HEK293T (cell line): ENCODE measurements at regions not wholly inside any gene's neighbourhood (a gene's known extent, or its start where the extent isn't known, plus 50 kb on each side); places are given as distances from the start of the nearest gene placed in this dataset.

Source experiments
- BHLHE40 ChIP-seq: fragments of 450-650 bp; IDR thresholded peaks from 2 replicates; pipeline ENCODE4 v1.6.1; 2016; ENCODE audit warnings: mild to moderate bottlenecking, moderate library complexity, borderline replicate concordance
- ELF4 ChIP-seq: fragments of 450-650 bp; IDR thresholded peaks from 2 replicates; pipeline ENCODE4 v1.6.1; 2017; ENCODE audit warnings: antibody characterized with exemption
- FOXM1 ChIP-seq: fragments of 450-650 bp; IDR thresholded peaks from 2 replicates; pipeline ENCODE4 v1.6.1; 2017; ENCODE audit warnings: mild to moderate bottlenecking, borderline replicate concordance
- HDGF ChIP-seq: fragments of 450-650 bp; IDR thresholded peaks from 2 replicates; pipeline ENCODE4 v1.6.1; 2017; ENCODE audit warnings: antibody characterized with exemption, borderline replicate concordance
- L3MBTL2 ChIP-seq: fragments of 450-650 bp; conservative IDR thresholded peaks from 2 replicates; pipeline ENCODE4 v1.6.1; 2016; ENCODE audit warnings: mild to moderate bottlenecking
- SP1 ChIP-seq: fragments of 450-650 bp; IDR thresholded peaks from 2 replicates; pipeline ENCODE4 v1.6.1; 2017
- SUZ12 ChIP-seq: fragments of 450-650 bp; IDR thresholded peaks from 2 replicates; pipeline ENCODE4 v1.6.1; 2016; ENCODE audit warnings: mild to moderate bottlenecking
- TARDBP ChIP-seq: fragments of 450-650 bp; IDR thresholded peaks from 2 replicates; pipeline ENCODE4 v1.6.1; 2016

GRCh38 chr5:2455878-2456277 is 295.6 kb downstream of the IRX2 start:
- no peak for TF ChIP-seq HDGF
- TF ChIP-seq SP1 = no peak
- TF ChIP-seq TARDBP = no peak
- TF ChIP-seq SUZ12 = no peak
- TF ChIP-seq L3MBTL2 = no peak
- TF ChIP-seq ELF4 = no peak
- no peak for TF ChIP-seq BHLHE40
- no peak for TF ChIP-seq FOXM1
